ENCODE measurements at regions not wholly inside any gene's neighbourhood (a gene's known extent, or its start where the extent isn't known, plus 50 kb on each side); places are given as distances from the start of the nearest gene placed in this dataset.

- no peak for TF ChIP-seq CTCF (IDR thresholded peaks at IDR 0.05)
- TF ChIP-seq ZFX (IDR thresholded peaks at IDR 0.05; ENCODE audit: borderline replicate concordance), result no peak
Measured at GRCh38 chr6:16854986-16855385, 93.7 kb upstream of the ATXN1 start.

All from 22Rv1 (cell line).